Vagina (tissue), 2 donors: ENCODE measurements at regions not wholly inside any gene's neighbourhood (a gene's known extent, or its start where the extent isn't known, plus 50 kb on each side); places are given as distances from the start of the nearest gene placed in this dataset.
"Not testable (repeated sequence)": the region's sequence is repeated elsewhere in the genome, so short reads cannot be mapped to it uniquely, and the experiment has no call there.

Experiments used
- DNase-seq, 2 donors: peaks; one replicate each; pipeline ENCODE4 v3.0.0-alpha.2; 2017; ENCODE audit errors: extremely low spot score in 2 of 2
- H3K27ac ChIP-seq: fragments of 200-600 bp; sonication (generic); one replicate; pipeline ENCODE4 v1.5.1; 2019
- H3K27me3 ChIP-seq: fragments of 200-600 bp; sonication (generic); one replicate; pipeline ENCODE4 v1.5.1; 2019
- H3K36me3 ChIP-seq, 2 donors: fragments of 200-600 bp; sonication (generic); one replicate each; pipeline ENCODE4 v1.5.1; 2017 to 2019
- H3K4me1 ChIP-seq: fragments of 200-600 bp; sonication (generic); one replicate; pipeline ENCODE4 v1.5.1; 2019
- H3K4me3 ChIP-seq, 2 donors: fragments of 200-600 bp; sonication (generic); 1 replicate in 1 of 2; 2 replicates in 1 of 2; pipeline ENCODE4 v1.5.1; 2016 to 2019
- H3K9me3 ChIP-seq: fragments of 200-600 bp; sonication (generic); one replicate; pipeline ENCODE4 v1.5.1; 2019
- CTCF ChIP-seq, 3 experiments: fragments of 450-650 bp in 2 of 3; fragments of 200-600 bp in 1 of 3; sonication (generic) in 1 of 3; IDR thresholded peaks; one replicate each; pipeline ENCODE4 v1.5.1; 2017 to 2019; ENCODE audit warnings: antibody characterized with exemption in 3 of 3, mild to moderate bottlenecking in 2 of 3, moderate library complexity in 2 of 3
- POLR2A ChIP-seq, 2 donors: fragments of 450-650 bp; IDR thresholded peaks; one replicate each; pipeline ENCODE4 v1.6.1; 2017; ENCODE audit warnings: antibody characterized with exemption in 2 of 2, mild to moderate bottlenecking in 2 of 2, moderate library complexity in 2 of 2
- POLR2AphosphoS5 ChIP-seq, 2 donors: sonication (generic); formaldehyde crosslinking; IDR thresholded peaks; one replicate each; pipeline ENCODE4 v1.9.0; 2017; ENCODE audit warnings: antibody characterized with exemption in 2 of 2, mild to moderate bottlenecking in 2 of 2, low read depth in 1 of 2; ENCODE audit not compliant: insufficient read depth in 1 of 2
- intact Hi-C: fragments of 100-400 bp; cut with DNase I; formaldehyde crosslinking; loops from one replicate; pipeline ENCODE4 v1.15.1; 2023

DNA sequence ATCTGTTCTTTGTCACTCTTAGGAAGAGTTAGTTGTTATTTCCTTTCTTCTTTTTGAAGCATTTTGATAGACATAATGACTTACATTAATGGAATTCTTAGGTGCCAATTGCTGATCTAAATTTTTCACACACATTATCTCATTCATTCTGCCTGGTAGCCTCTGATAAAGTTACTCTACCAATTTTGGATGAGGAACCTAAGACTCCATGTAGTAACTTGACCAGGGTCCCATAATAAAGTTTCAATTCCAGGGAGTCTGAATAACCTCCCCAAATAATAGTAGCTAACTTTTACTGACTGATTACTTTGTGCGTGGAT lies 73.2 kb upstream of the CITED2 start:
- Histone ChIP-seq H3K27ac (no peak overlapping the region), H3K27me3 (no peaks in the 10 kb centered on the region), H3K4me3 (no peak overlapping the region), H3K4me1 (no peaks in the 10 kb centered on the region), H3K36me3 (no peaks in the 10 kb centered on the region), H3K9me3 (no peaks in the 10 kb centered on the region)
- intact Hi-C loops: no loop called here
- DNase-seq: no peak
- TF ChIP-seq POLR2A (IDR thresholded peaks at IDR 0.05) (no peak), CTCF (IDR thresholded peaks at IDR 0.05) (no peak), POLR2AphosphoS5 (IDR thresholded peaks at IDR 0.05; ENCODE audit: insufficient read depth in 1 of 2, low read depth in 1 of 2) (no peak)

DNA sequence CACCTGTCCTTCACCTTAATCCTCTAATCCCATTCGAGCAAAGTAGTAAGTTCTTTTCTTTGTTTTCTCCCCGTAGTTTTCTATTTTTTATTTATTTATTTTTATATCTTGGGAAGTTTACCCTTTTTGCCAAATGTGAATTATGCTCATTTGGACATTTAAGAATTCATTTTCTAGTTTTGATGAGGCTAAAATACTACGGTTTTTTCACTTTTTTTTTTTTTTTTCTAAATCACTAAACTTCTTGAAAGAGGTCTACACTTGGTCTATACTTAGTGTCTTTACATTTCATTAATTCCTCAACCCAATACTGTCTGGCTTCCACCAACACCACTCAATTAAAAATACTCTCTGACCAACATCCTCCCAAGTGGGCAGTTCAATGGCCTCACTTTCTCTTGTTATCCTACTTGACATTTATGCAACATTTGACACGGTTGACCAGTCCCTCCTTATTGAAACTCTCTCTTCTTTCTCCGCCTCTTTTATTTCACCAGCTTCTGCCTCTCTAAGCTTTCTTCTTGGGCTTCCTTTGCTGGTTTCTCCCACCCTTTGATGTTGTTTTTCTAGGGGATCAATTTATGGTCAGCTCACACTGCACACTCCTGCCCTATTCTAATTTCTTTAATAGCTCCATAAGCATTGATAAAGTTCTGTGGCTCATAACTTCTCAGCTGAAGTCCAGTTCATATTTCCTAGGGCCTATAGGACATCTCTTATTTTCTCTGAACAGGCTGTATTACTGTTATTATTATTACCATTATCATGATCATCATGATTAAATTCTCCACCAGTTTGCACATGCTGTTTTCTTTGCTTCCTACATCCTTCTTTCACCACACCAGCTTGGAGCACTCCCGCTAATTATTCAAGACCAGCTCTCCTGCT lies 72.6 kb upstream of the CITED2 start:
- Histone ChIP-seq H3K4me1 (no peaks in the 10 kb centered on the region), H3K9me3 (no peaks in the 10 kb centered on the region), H3K27me3 (no peaks in the 10 kb centered on the region), H3K36me3 (no peaks in the 10 kb centered on the region), H3K27ac (no peak overlapping the region), H3K4me3 (no peak overlapping the region)
- no peak for DNase-seq
- intact Hi-C loops: no loop called here
- TF ChIP-seq CTCF (IDR thresholded peaks at IDR 0.05) (no peak), POLR2AphosphoS5 (IDR thresholded peaks at IDR 0.05; ENCODE audit: insufficient read depth in 1 of 2, low read depth in 1 of 2) (no peak), POLR2A (IDR thresholded peaks at IDR 0.05) (no peak)

- no peak for DNase-seq
- no peaks in the 10 kb centered on the region for H3K9me3 ChIP-seq
- no peaks in the 10 kb centered on the region for H3K27me3 ChIP-seq
- TF ChIP-seq CTCF (IDR thresholded peaks at IDR 0.05): no peak
- no peak for TF ChIP-seq POLR2A (IDR thresholded peaks at IDR 0.05)
- TF ChIP-seq POLR2AphosphoS5 (IDR thresholded peaks at IDR 0.05; ENCODE audit: insufficient read depth in 1 of 2, low read depth in 1 of 2): no peak
- H3K36me3 ChIP-seq: no peaks in the 10 kb centered on the region
- H3K4me1 ChIP-seq: no peaks in the 10 kb centered on the region
- intact Hi-C loops: no loop called here
- H3K27ac ChIP-seq: no peak overlapping the region
- no peak overlapping the region for H3K4me3 ChIP-seq
These were observed 71.8 kb upstream of the CITED2 start for GRCh38 chr6:139446138-139446715.

DNA sequence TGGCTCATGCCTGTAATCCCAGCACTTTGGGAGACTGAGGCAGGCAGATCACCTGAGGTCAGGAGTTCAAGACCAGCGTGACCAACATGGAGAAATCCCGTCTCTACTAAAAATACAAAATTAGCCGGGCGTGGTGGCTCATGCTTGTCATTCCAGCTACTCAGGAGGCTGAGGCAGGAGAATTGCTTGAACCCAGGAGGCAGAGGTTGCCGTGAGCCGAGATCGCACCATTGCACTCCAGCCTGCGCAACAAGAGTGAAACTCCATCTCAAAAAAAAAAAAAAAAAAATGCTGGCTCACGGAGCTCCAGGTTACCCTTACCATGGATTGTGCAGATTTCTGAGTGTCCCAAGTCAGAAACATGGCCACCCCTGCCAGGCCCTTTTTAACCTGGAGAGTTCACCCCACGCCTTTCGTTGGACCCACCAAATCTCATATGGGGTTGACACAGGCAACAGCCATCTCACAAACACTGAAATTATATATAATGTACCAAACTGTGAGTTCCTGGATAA lies 69.9 kb upstream of the CITED2 start:
- DNase-seq, intact Hi-C loops, H3K27ac ChIP-seq, H3K36me3 ChIP-seq, H3K9me3 ChIP-seq, H3K4me3 ChIP-seq, H3K4me1 ChIP-seq, H3K27me3 ChIP-seq: not testable (repeated sequence)

GRCh38 chr6:139443231-139444112 lies 69.0 kb upstream of the CITED2 start:
- intact Hi-C loops: no loop called here
- no peak for DNase-seq
- Histone ChIP-seq H3K27me3 (no peaks in the 10 kb centered on the region), H3K27ac (no peak overlapping the region), H3K36me3 (no peaks in the 10 kb centered on the region), H3K9me3 (no peaks in the 10 kb centered on the region), H3K4me1 (no peaks in the 10 kb centered on the region), H3K4me3 (no peak overlapping the region)
- TF ChIP-seq POLR2AphosphoS5 (IDR thresholded peaks at IDR 0.05; ENCODE audit: insufficient read depth in 1 of 2, low read depth in 1 of 2): no peak
- no peak for TF ChIP-seq CTCF (IDR thresholded peaks at IDR 0.05)
- TF ChIP-seq POLR2A (IDR thresholded peaks at IDR 0.05): no peak
